K562 (cell line): ENCODE measurements at regions not wholly inside any gene's neighbourhood (a gene's known extent, or its start where the extent isn't known, plus 50 kb on each side); places are given as distances from the start of the nearest gene placed in this dataset.

Experiments
- ATAC-seq: fragments of 200-7000 bp; cut with Tn5 transposase; 3 replicates; pipeline ENCODE4 v1.9.1; 2020; ENCODE audit warnings: moderate library complexity
- BruUV-seq: library from RNA; stranded (reverse); fragments of 400-500 nt; replicated peaks from 2 replicates; lab custom pipeline; 2021; lab: Mats Ljungman, UMichigan
- CTCF ChIA-PET: fragments of 300-600 bp; formaldehyde crosslinking; extraction: SDS; loops from one replicate; lab custom pipeline; 2021; ENCODE audit warnings: low intra/inter-chr PET ratio; lab: Yijun Ruan, JAX
- POLR2A ChIA-PET: fragments of 300-600, 350-650 bp; sonication (Branson Sonifier 250); formaldehyde crosslinking; extraction: SDS; loops from one replicate; lab custom pipeline; 2021; ENCODE audit warnings: antibody characterized with exemption, inconsistent platforms; lab: Yijun Ruan, JAX
- DNase-seq, 4 experiments: peaks; one replicate each; pipeline versions ENCODE4 v3.0.0 to v3.0.0-alpha.2; 2011 to 2018; ENCODE audit warnings: low spot score in 3 of 4, mixed read lengths in 3 of 4; ENCODE audit errors: extremely low read depth in 1 of 4
- FAIRE-seq: peaks from 2 replicates; lab custom pipeline; 2011; peaks lifted over from hg19 to GRCh38; lab: Jason Lieb, UNC
- H2AFZ ChIP-seq: 2 replicates; pipeline ENCODE4 v1.6.0; 2011; ENCODE audit warnings: low read depth, low read length, control low read depth, inconsistent platforms
- H3K27ac ChIP-seq: fragments of 200-600 bp; 3 replicates; pipeline ENCODE4 v1.8.0; 2011; ENCODE audit warnings: low read depth, mild to moderate bottlenecking, control low read depth, inconsistent platforms, low read length, moderate library complexity, mixed read lengths; ENCODE audit errors: extremely low read depth
- H3K27me3 ChIP-seq, 2 experiments: fragments of 300-600 bp in 1 of 2; 2 replicates in 1 of 2; 3 replicates in 1 of 2; pipeline versions ENCODE4 v1.6.0 to v1.8.0; 2011; ENCODE audit warnings: inconsistent platforms in 2 of 2, low read length in 2 of 2, mild to moderate bottlenecking in 1 of 2, mixed read lengths in 1 of 2, moderate library complexity in 1 of 2; ENCODE audit not compliant: control insufficient read depth in 2 of 2, insufficient read depth in 2 of 2
- H3K36me3 ChIP-seq: fragments of 300-600 bp; 3 replicates; pipeline ENCODE4 v1.8.0; 2011; ENCODE audit warnings: mild to moderate bottlenecking, low read length, inconsistent platforms; ENCODE audit not compliant: control insufficient read depth, insufficient read depth
- H3K4me1 ChIP-seq, 2 experiments: fragments of 200-600 bp in 1 of 2; replicated peaks in 1 of 2; 2 replicates in 1 of 2; 3 replicates in 1 of 2; pipeline versions ENCODE4 v1.5.1 to v1.8.0; 2011; ENCODE audit warnings: inconsistent platforms in 2 of 2, low read length in 2 of 2, mild to moderate bottlenecking in 1 of 2, mixed read lengths in 1 of 2, moderate library complexity in 1 of 2; ENCODE audit not compliant: control insufficient read depth in 2 of 2, insufficient read depth in 2 of 2
- H3K4me2 ChIP-seq: 2 replicates; pipeline ENCODE4 v1.6.1; 2011; ENCODE audit warnings: low read length, control low read depth, inconsistent platforms, mixed read lengths; ENCODE audit not compliant: insufficient read depth
- H3K4me3 ChIP-seq: fragments of 200-600 bp; sonication (generic), shearing (Covaris generic); 2 replicates; pipeline ENCODE4 v1.5.1; 2016; ENCODE audit warnings: control low read depth, inconsistent platforms
- H3K79me2 ChIP-seq: fragments of 200-600 bp; 3 replicates; pipeline ENCODE4 v1.8.0; 2011; ENCODE audit warnings: low read length, inconsistent platforms; ENCODE audit not compliant: control insufficient read depth, insufficient read depth
- H3K9ac ChIP-seq, 2 experiments: 2 replicates each; pipeline versions ENCODE4 v1.6.0 to v1.6.1; 2011; ENCODE audit warnings: low read depth in 2 of 2, low read length in 2 of 2, control low read depth in 1 of 2, inconsistent platforms in 1 of 2, mild to moderate bottlenecking in 1 of 2, mixed read lengths in 1 of 2; ENCODE audit not compliant: insufficient read depth in 1 of 2
- H3K9me1 ChIP-seq: one replicate; pipeline ENCODE4 v1.6.0; 2011; ENCODE audit warnings: inconsistent platforms, mild to moderate bottlenecking, low read length, moderate library complexity; ENCODE audit not compliant: control insufficient read depth, insufficient read depth
- H3K9me3 ChIP-seq: replicated peaks from 2 replicates; pipeline ENCODE4 v1.5.1; 2011; ENCODE audit warnings: low read depth, low read length, inconsistent platforms; ENCODE audit not compliant: control insufficient read depth, insufficient read depth
- H4K20me1 ChIP-seq: replicated peaks from 2 replicates; pipeline ENCODE4 v1.6.1; 2011; ENCODE audit warnings: low read length, inconsistent platforms, mixed read lengths; ENCODE audit not compliant: control insufficient read depth, insufficient read depth
- CHCHD3 ChIP-seq: fragments of 250-450 bp; sonication (Bioruptor Pico); IDR thresholded peaks from 2 replicates; pipeline ENCODE4 v2.1.2; 2022; ENCODE audit warnings: mild to moderate bottlenecking
- HLTF ChIP-seq: fragments of 450-650 bp; IDR thresholded peaks from 2 replicates; pipeline ENCODE4 v1.6.1; 2016
- PHF20 ChIP-seq: fragments of 450-650 bp; IDR thresholded peaks from 2 replicates; pipeline ENCODE4 v1.6.1; 2018; ENCODE audit not compliant: partially characterized antibody
- POLR3A ChIP-seq: IDR thresholded peaks from 2 replicates; pipeline ENCODE4 v1.6.1; 2011; ENCODE audit warnings: borderline replicate concordance, mild to moderate bottlenecking, moderate library complexity; ENCODE audit not compliant: insufficient read length, insufficient read depth; ENCODE audit errors: extremely low read depth
- SMARCE1 ChIP-seq: fragments of 450-650 bp; IDR thresholded peaks from 2 replicates; pipeline ENCODE4 v1.7.1; 2016; ENCODE audit warnings: mild to moderate bottlenecking
- ZNF408 ChIP-seq: fragments of 250-450 bp; sonication (Bioruptor Pico); IDR thresholded peaks from 2 replicates; pipeline ENCODE4 v1.4.0; 2020; ENCODE audit warnings: low read depth, mild to moderate bottlenecking, moderate library complexity
- WGBS: fragments of 100-300 bp; shearing (Covaris generic); methylation state at CpG from one replicate; pipeline ENCODE4 v1.1.6; 2016; ENCODE audit warnings: low coverage, mixed read lengths; ENCODE audit not compliant: insufficient coverage; ENCODE audit errors: missing lambda C conversion rate; 5-methylcytosine and 5-hydroxymethylcytosine counted together
- in situ Hi-C: fragments of 300-500 bp; cut with MboI; formaldehyde crosslinking; loops from 4 replicates; pipeline ENCODE4 v1.15.0; 2018; ENCODE audit warnings: inconsistent platforms, mixed read lengths
- intact Hi-C: fragments of 100-400 bp; cut with micrococcal nuclease; formaldehyde crosslinking; loops from 2 replicates; pipeline ENCODE4 v1.14.2; 2022
- TF ChIP-seq, protein P1 (sequence below): sonication (generic); formaldehyde crosslinking; IDR thresholded peaks from 2 replicates; pipeline ENCODE4 v1.8.0; 2022; ENCODE audit warnings: mild to moderate bottlenecking, missing genetic modification reagents

GRCh38 chr20:57894096-57894495 is 184.3 kb upstream of the PMEPA1 start:
- BruUV-seq = no TSS peak
- Histone ChIP-seq H3K4me1 (no peaks in the 10 kb centered on the region), H3K36me3 (no peaks in the 10 kb centered on the region), H3K9me1 (no peaks in the 10 kb centered on the region), H3K27me3 (peaks cover 0 to 17% of the 10 kb centered on the region in 2 experiments; a peak in 3 of 5 replicates), H3K9me3 (no peaks in the 10 kb centered on the region), H3K4me2 (no peak overlapping the region), H2AFZ (no peak overlapping the region), H3K27ac (no peak overlapping the region), H4K20me1 (peaks cover 5% of the 10 kb centered on the region; the same call in 1 of the 2 replicates), H3K4me3 (no peak overlapping the region), H3K79me2 (no peaks in the 10 kb centered on the region), H3K9ac (no peak overlapping the region)
- POLR2A ChIA-PET = interaction anchor here (0.7 kb wide), 1 partner anchor 8 kb away, joined by 3 read pairs; no protein-coding TSS in a partner anchor
- CTCF ChIA-PET = no interaction called here
- intact Hi-C loops = no loop called here
- no peak for FAIRE-seq
- 2% methylated on average over 9 of the region's 10 CpGs for WGBS
- no peak for ATAC-seq
- in situ Hi-C loops = no loop called here
- no peak for DNase-seq
- TF ChIP-seq HLTF = no peak

DNA sequence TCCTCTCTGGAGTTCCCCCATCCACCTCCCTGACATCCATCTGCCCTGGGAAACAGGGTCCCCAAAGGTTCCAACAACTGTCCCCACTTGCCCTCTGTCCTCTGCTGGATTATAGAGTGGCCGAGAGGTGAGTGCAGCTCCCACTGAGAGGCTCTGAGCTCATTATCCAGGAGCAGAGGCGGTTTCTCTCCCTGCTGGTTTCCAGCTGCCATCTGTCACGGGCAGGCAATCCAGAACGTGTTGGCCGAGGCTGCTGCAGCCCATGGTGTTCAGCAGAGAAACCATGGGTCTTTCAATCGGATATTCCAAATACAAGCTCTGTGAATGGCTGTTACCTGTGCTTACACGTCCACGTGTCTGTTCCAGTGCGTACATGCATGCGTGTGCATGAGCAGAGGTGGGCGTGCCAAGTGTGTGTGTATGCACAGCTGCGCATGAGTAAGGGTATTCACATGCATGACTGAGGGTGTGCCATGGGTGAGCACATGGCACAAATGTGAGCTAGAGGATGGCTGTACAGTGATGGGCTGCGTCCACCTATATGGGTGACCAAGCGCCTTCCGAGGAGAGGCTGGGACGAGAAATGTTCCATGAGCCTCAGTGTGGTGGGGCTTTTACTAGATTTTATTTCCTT is 183.7 kb upstream of the PMEPA1 start:
- Histone ChIP-seq H4K20me1 (peaks cover 3% of the 10 kb centered on the region; the same call in 1 of the 2 replicates), H3K9me3 (no peaks in the 10 kb centered on the region), H3K9ac (no peak overlapping the region), H2AFZ (no peak overlapping the region), H3K79me2 (no peaks in the 10 kb centered on the region), H3K9me1 (no peaks in the 10 kb centered on the region), H3K36me3 (no peaks in the 10 kb centered on the region), H3K27me3 (peaks cover 0 to 17% of the 10 kb centered on the region in 2 experiments; a peak in 3 of 5 replicates), H3K4me3 (no peak overlapping the region), H3K4me1 (no peaks in the 10 kb centered on the region), H3K27ac (no peak overlapping the region), H3K4me2 (no peak overlapping the region)
- ATAC-seq = no peak
- TF ChIP-seq, protein P1, sequence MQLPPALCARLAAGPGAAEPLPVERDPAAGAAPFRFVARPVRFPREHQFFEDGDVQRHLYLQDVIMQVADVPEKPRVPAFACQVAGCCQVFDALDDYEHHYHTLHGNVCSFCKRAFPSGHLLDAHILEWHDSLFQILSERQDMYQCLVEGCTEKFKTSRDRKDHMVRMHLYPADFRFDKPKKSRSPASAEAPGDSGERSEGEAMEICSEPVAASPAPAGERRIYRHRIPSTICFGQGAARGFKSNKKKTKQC (CRISPR knock-in tag) = no peak
- TF ChIP-seq PHF20 (no peak), POLR3A (no peak), CHCHD3 (CRISPR knock-in tag) (no peak), SMARCE1 (no peak), ZNF408 (no peak)
- under 1% methylated on average over 16 of the region's 16 CpGs for WGBS
- POLR2A ChIA-PET = interaction anchor here (0.7 kb wide), 1 partner anchor 8 kb away, joined by 3 read pairs; no protein-coding TSS in a partner anchor
- in situ Hi-C loops (no loop called here), intact Hi-C loops (no loop called here)
- BruUV-seq = no TSS peak
- no peak for DNase-seq
- CTCF ChIA-PET = no interaction called here
- FAIRE-seq = no peak
